ENCODE measurements at regions not wholly inside any gene's neighbourhood (a gene's known extent, or its start where the extent isn't known, plus 50 kb on each side); places are given as distances from the start of the nearest gene placed in this dataset.

DNA sequence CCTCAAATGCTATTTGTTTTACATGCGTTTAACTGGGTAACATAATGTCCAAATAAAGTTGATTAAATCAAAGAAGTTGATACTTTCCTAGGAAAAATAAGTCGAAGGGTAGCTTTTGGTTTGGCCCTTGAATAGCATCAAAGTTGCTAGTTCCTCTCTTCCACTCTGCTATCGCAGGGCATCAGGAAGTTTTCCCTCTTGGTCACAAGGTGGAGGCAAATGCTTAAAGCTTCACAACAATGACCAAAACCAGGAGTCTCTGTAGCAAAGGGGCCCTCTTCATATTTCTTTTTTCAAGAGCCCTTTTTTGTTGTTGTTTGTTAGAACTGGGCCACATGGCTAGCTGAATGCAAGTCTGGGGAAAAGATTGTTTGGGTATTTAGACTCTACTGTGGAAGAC lies 668.4 kb downstream of the KCNT2 start:
- TF ChIP-seq, protein P1, sequence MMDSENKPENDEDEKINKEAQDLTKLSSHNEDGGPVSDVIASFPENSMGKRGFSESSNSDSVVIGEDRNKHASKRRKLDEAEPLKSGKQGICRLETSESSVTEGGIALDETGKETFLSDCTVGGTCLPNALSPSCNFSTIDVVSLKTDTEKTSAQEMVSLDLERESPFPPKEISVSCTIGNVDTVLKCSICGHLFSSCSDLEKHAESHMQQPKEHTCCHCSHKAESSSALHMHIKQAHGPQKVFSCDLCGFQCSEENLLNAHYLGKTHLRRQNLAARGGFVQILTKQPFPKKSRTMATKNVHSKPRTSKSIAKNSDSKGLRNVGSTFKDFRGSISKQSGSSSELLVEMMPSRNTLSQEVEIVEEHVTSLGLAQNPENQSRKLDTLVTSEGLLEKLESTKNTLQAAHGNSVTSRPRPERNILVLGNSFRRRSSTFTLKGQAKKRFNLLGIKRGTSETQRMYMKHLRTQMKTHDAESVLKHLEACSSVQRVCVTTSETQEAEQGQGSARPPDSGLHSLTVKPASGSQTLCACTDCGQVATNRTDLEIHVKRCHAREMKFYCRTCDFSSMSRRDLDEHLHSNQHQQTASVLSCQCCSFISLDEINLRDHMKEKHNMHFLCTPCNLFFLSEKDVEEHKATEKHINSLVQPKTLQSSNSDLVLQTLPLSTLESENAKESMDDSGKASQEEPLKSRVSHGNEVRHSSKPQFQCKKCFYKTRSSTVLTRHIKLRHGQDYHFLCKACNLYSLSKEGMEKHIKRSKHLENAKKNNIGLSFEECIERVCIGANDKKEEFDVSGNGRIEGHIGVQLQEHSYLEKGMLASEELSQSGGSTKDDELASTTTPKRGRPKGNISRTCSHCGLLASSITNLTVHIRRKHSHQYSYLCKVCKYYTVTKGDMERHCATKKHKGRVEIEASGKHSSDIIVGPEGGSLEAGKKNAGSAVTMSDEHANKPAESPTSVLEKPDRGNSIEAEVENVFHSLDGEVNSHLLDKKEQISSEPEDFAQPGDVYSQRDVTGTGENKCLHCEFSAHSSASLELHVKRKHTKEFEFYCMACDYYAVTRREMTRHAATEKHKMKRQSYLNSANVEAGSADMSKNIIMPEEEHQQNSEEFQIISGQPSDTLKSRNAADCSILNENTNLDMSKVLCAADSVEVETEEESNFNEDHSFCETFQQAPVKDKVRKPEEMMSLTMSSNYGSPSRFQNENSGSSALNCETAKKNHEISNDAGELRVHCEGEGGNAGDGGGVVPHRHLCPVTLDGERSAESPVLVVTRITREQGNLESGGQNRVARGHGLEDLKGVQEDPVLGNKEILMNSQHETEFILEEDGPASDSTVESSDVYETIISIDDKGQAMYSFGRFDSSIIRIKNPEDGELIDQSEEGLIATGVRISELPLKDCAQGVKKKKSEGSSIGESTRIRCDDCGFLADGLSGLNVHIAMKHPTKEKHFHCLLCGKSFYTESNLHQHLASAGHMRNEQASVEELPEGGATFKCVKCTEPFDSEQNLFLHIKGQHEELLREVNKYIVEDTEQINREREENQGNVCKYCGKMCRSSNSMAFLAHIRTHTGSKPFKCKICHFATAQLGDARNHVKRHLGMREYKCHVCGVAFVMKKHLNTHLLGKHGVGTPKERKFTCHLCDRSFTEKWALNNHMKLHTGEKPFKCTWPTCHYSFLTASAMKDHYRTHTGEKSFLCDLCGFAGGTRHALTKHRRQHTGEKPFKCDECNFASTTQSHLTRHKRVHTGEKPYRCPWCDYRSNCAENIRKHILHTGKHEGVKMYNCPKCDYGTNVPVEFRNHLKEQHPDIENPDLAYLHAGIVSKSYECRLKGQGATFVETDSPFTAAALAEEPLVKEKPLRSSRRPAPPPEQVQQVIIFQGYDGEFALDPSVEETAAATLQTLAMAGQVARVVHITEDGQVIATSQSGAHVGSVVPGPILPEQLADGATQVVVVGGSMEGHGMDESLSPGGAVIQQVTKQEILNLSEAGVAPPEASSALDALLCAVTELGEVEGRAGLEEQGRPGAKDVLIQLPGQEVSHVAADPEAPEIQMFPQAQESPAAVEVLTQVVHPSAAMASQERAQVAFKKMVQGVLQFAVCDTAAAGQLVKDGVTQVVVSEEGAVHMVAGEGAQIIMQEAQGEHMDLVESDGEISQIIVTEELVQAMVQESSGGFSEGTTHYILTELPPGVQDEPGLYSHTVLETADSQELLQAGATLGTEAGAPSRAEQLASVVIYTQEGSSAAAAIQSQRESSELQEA (IDR thresholded peaks at IDR 0.05; ENCODE audit: low read depth): no peak
- TF ChIP-seq, protein P2, sequence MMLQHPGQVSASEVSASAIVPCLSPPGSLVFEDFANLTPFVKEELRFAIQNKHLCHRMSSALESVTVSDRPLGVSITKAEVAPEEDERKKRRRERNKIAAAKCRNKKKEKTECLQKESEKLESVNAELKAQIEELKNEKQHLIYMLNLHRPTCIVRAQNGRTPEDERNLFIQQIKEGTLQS (IDR thresholded peaks at IDR 0.05): no peak
- TF ChIP-seq, protein P2 (CRISPR knock-in tag; conservative IDR thresholded peaks at IDR 0.05): no peak
- no peak for TF ChIP-seq POLR2AphosphoS5 (IDR thresholded peaks at IDR 0.05; ENCODE audit: control insufficient read depth, insufficient read depth, low read depth, low read length)
- TF ChIP-seq ZC3H11A (IDR thresholded peaks at IDR 0.05; ENCODE audit: low read depth, low read length): no peak
- TF ChIP-seq, protein P3, sequence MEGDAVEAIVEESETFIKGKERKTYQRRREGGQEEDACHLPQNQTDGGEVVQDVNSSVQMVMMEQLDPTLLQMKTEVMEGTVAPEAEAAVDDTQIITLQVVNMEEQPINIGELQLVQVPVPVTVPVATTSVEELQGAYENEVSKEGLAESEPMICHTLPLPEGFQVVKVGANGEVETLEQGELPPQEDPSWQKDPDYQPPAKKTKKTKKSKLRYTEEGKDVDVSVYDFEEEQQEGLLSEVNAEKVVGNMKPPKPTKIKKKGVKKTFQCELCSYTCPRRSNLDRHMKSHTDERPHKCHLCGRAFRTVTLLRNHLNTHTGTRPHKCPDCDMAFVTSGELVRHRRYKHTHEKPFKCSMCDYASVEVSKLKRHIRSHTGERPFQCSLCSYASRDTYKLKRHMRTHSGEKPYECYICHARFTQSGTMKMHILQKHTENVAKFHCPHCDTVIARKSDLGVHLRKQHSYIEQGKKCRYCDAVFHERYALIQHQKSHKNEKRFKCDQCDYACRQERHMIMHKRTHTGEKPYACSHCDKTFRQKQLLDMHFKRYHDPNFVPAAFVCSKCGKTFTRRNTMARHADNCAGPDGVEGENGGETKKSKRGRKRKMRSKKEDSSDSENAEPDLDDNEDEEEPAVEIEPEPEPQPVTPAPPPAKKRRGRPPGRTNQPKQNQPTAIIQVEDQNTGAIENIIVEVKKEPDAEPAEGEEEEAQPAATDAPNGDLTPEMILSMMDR (IDR thresholded peaks at IDR 0.05 in 2 of 3, conservative IDR thresholded peaks at IDR 0.05 in 1 of 3; ENCODE audit: insufficient read depth in 2 of 3, low read depth in 1 of 3, low read length in 3 of 3): peak in 2 of 3 experiments; percentile 38 to 39; a peak in 4 of 6 replicates
- no peak for TF ChIP-seq ZFP36 (IDR thresholded peaks at IDR 0.05; ENCODE audit: low read depth, low read length, partially characterized antibody)
- TF ChIP-seq, protein P4, sequence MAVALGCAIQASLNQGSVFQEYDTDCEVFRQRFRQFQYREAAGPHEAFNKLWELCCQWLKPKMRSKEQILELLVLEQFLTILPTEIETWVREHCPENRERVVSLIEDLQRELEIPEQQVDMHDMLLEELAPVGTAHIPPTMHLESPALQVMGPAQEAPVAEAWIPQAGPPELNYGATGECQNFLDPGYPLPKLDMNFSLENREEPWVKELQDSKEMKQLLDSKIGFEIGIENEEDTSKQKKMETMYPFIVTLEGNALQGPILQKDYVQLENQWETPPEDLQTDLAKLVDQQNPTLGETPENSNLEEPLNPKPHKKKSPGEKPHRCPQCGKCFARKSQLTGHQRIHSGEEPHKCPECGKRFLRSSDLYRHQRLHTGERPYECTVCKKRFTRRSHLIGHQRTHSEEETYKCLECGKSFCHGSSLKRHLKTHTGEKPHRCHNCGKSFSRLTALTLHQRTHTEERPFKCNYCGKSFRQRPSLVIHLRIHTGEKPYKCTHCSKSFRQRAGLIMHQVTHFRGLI (CRISPR knock-in tag; IDR thresholded peaks at IDR 0.05): no peak
- TF ChIP-seq, protein P5, sequence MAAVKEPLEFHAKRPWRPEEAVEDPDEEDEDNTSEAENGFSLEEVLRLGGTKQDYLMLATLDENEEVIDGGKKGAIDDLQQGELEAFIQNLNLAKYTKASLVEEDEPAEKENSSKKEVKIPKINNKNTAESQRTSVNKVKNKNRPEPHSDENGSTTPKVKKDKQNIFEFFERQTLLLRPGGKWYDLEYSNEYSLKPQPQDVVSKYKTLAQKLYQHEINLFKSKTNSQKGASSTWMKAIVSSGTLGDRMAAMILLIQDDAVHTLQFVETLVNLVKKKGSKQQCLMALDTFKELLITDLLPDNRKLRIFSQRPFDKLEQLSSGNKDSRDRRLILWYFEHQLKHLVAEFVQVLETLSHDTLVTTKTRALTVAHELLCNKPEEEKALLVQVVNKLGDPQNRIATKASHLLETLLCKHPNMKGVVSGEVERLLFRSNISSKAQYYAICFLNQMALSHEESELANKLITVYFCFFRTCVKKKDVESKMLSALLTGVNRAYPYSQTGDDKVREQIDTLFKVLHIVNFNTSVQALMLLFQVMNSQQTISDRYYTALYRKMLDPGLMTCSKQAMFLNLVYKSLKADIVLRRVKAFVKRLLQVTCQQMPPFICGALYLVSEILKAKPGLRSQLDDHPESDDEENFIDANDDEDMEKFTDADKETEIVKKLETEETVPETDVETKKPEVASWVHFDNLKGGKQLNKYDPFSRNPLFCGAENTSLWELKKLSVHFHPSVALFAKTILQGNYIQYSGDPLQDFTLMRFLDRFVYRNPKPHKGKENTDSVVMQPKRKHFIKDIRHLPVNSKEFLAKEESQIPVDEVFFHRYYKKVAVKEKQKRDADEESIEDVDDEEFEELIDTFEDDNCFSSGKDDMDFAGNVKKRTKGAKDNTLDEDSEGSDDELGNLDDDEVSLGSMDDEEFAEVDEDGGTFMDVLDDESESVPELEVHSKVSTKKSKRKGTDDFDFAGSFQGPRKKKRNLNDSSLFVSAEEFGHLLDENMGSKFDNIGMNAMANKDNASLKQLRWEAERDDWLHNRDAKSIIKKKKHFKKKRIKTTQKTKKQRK (IDR thresholded peaks at IDR 0.05; ENCODE audit: borderline replicate concordance, low read depth, low read length): no peak
- TF ChIP-seq ARID1B (IDR thresholded peaks at IDR 0.05): no peak
- TF ChIP-seq, protein P6, sequence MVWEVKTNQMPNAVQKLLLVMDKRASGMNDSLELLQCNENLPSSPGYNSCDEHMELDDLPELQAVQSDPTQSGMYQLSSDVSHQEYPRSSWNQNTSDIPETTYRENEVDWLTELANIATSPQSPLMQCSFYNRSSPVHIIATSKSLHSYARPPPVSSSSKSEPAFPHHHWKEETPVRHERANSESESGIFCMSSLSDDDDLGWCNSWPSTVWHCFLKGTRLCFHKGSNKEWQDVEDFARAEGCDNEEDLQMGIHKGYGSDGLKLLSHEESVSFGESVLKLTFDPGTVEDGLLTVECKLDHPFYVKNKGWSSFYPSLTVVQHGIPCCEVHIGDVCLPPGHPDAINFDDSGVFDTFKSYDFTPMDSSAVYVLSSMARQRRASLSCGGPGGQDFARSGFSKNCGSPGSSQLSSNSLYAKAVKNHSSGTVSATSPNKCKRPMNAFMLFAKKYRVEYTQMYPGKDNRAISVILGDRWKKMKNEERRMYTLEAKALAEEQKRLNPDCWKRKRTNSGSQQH (CRISPR knock-in tag; IDR thresholded peaks at IDR 0.05): no peak
- TF ChIP-seq MEF2D (tag; conservative IDR thresholded peaks at IDR 0.05; ENCODE audit: low read depth): no peak
- no peak for TF ChIP-seq EZH2 (IDR thresholded peaks at IDR 0.05; ENCODE audit: borderline replicate concordance, low read depth, low read length)

All from K562 (cell line).